GM18505 (cell line): ENCODE measurements at regions not wholly inside any gene's neighbourhood (a gene's known extent, or its start where the extent isn't known, plus 50 kb on each side); places are given as distances from the start of the nearest gene placed in this dataset.

ENCODE experiments used
- ATAC-seq: cut with Tn5 transposase; IDR thresholded peaks from one replicate; pipeline ENCODE4 v1.9.1; 2021; ENCODE audit not compliant: unreplicated experiment
- POLR2A ChIP-seq: IDR thresholded peaks from 4 replicates; pipeline ENCODE4 v1.6.1; 2011; ENCODE audit warnings: borderline replicate concordance; ENCODE audit not compliant: insufficient read depth, insufficient read length; ENCODE audit errors: extremely low read depth

DNA sequence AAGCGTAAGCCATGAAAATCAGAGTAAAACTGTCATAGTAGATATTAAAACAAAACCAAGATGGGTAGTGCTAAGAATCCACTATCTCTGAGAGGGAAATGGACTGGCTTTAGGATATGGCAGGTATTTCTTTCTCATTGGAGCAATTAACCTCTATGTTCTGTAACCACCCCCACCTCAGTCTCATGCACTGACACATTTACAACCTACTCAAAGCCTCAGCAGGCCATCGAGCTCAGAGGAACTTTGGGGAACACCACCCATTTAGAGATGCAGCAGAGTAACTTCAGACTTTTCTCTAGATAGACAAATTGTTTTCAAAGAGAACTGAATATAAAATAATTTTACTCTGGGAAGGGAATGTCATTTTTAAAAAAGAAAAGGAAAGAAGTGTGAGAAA, 615.8 kb upstream of the ZFHX3 start:
- TF ChIP-seq POLR2A = no peak
- no peak for ATAC-seq

DNA sequence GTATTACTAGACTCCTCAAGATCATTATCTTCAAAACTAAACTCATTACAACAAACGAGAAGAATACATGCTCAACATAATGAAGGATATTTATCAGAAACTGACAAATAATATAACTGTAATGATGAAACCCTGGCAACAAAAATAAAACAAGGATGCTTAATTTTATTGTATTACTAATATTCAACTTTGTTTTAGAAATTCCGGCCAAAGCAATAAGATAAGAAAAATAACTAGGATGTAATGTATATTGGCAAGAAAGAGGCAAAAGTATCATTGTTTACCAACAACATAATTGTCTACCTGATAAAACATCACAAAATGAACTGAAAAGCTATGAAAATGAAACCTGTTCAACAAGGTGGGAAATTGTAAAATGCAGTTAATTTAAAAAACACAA, 588.3 kb upstream of the ZFHX3 start:
- no peak for ATAC-seq
- no peak for TF ChIP-seq POLR2A

DNA sequence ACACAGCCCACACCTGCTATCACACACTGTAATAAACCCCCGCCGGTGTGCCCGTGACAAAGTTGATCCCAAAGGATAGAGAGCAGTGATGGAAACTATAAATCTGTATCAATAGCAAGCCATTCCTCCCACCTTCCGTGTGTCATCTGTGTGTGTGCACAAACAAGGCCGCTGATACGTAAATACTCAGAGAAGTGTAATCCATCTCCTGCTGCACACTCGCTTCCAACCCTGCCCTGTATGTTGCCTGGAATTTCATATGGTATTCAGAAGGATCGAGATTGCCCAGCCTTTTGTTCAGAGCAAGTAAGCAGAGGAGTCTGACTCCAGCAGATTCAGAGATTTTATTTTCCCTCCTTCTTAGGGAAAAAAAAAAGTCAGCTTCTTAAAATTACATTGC, 581.1 kb upstream of the ZFHX3 start:
- ATAC-seq = no peak
- no peak for TF ChIP-seq POLR2A

DNA sequence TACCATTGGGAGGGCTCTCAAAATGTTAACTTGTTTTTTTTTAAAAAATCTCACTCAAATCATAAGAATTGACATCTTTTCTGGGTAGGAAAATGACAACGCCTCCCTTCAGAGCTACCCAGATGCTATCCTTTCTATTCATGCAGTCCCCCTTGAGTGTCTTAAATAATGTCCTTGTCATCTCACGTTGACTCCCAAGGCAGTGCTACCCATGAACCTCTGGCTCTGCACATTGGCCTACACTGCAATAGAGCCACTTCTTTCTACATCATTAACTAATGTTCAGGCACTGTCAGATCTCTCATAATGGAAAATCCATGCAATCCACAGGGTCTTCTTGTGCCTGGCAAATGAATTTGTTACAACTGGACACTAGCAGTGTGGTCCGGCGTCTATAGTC, 569.8 kb upstream of the ZFHX3 start:
- ATAC-seq = no peak
- TF ChIP-seq POLR2A = no peak

DNA sequence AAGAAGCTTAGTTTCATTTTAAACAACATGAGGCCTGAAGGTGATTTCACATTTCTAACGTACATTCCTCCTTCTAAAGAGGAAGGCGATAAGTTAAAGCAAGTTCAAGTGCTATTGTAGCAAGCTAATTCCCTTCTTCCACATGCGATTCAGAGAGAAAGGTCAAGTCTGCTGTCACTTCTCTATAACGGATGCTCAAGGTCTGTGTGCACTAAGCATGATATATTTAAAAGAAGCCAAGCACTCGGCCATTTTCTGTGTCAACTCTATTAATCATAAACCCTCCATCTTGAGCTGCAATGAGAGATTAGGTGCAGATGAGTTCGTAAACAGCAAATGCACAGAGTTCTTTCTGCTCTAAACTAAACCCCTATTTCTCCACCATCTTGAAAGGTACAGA, 568.8 kb upstream of the ZFHX3 start:
- no peak for ATAC-seq
- TF ChIP-seq POLR2A = no peak

DNA sequence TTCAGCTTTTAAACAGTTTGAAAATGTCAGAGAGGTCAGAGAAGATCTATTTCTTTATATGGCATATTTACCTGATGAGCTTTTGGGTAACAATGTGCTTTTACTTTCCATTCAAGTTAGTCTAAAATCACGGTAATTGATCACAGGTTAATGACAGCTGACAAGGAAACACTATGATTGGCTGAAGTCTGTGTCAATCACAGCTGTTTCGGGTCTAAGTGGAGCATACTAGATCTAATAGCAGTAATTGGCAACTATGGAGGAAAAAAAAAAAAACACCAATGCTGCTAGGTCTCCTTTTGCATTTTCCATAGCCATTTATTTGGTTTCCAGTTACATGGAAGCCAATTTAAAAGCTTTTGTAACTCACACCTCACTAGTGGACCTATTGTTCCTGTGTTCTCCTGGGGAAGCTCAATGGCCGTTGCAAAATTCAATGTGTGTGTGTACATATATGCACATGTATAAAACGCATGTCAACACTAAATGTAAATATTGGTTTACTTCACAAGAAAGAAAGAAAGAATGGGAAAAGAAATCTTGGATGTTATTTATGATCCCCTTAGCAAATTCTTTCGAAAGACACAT, 568.3 kb upstream of the ZFHX3 start:
- TF ChIP-seq POLR2A = no peak
- ATAC-seq = no peak

DNA sequence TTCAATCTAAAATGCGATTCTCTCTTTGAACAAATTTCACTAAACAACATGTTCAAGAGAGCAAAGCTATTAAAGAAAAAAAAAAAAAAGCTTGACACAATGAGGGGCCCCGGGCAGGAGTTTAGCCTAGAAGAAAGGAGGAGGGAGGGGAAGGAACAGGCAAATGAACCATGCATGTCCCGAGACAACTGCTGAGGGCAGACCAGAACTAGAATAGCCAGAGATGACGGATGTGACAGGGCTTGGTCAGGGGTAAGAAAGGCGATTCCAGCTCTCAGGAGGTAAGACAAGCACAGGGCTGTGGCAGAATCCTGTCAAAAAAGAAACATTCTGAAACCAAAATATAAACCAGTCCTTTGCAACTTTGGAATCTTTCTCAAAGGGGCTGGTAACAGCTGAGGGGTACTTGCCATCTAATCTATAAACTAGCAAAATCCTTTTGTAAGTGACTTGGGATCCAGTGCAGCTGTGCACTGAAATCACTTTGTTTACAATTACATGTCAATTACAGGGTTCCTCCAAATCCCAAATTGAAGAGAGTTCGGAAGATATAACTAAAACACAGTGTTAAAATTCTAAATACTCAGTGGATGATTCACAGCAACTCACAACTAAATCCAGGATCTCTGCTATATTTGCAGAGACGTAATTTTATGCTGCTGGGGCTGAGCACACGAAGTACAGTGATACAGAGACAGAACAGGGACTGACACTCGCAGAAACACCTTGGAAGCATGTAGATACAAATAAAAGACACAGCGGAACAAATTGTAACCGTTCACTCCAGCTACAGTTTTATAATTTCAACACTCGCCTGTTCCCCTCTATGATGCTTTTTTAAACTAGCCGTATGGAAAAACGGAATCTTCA, 567.4 kb upstream of the ZFHX3 start:
- ATAC-seq = no peak
- TF ChIP-seq POLR2A = no peak

DNA sequence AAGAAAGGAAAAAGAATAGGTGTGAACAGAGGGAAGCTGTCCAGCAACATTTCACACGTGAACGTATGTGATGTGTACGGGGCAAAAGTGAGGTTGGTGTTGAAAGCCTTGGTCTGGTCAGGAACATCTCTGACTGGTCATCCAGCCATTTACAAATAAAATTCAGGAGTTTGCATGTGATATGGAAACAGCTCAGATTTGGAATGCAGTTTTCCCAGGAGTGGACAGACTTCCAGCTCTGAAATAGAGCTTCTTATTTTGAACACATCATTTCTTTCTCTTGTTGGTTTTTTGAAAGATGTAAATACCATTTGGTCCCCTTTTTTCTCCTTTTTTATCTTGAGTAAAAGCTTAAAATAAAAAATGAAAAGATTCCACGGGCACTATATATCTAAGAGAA, 566.2 kb upstream of the ZFHX3 start:
- TF ChIP-seq POLR2A = no peak
- no peak for ATAC-seq

DNA sequence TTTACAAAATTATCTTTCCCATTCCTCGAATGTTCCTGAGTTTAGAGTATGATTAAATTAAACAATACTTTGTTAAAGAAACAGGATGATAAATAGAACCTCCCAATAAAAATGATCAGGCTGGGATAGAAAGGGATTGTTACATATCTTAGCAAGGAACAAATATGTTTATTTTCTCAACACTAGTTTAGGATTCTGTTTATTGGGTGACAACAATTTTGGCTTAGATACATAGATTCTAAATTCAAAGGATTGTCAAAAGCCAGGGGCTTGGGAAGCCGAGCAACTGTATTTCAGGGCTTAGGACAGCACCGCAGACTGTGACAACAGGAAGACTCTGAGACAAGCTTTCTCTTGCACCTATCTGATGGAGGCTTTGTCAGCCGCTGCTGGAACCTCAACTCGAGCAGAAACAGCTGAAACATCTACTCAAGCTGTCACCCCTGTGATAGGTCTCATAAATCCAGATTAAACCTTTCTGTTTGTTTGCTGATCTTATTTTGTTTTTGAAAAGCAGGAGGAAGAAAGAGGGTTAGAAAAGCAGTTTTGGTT, 562.8 kb upstream of the ZFHX3 start:
- ATAC-seq = no peak
- no peak for TF ChIP-seq POLR2A

DNA sequence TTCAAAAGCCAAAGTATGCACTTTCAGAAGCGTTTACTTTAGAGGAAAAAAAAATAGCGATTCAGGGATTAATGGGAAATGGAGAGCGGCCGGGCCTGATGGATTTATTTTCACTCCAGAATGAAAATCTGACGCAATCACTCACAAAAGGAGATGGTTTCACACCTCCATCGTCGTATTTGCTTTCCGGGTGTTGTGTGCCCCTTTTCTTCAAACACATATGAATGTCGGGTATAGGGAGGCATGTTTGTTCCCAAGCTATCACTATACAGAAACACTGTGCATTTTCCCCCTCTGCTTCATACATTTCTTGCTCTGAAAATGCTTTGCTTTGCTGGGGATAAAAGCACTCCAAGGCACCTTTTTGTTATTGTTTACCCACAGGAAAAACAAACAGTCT, 562.2 kb upstream of the ZFHX3 start:
- no peak for TF ChIP-seq POLR2A
- no peak for ATAC-seq

DNA sequence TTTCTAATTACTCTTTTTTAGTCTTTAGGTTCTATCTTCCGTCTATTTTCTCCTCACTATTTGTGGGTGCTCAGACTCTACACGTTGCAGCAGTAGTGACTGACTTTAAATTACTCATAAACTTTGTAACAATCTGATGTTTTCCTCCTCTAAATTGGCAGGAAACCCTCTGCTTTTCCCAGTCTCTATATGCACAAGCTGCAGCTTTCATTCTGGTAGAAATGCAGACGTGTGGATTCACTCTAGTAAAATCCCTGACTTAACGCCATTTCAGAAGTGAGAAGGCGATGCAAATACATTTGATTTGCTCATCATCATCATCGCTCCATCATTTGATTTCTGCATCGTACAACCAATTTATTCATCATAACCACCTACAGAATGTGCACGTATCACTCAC, 561.0 kb upstream of the ZFHX3 start:
- no peak for TF ChIP-seq POLR2A
- ATAC-seq = no peak

DNA sequence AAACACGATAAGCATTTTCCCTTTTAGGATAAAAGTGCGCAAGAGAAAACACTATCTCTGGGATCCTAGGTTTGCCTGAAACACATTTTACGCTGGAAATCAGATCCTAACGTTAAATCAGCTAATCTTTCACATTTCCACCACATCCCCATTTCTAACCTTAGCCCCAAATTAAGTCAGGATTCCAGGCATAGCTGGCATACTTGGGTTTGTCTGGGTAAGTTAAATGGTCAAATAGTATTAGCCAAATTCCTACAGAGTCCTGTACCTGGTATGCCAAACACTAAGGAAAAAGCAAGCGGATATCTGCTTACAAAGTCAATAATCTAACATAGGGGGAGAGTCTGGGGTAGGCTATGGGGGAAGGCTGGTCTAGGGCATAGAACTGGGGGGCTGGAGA, 557.4 kb upstream of the ZFHX3 start:
- ATAC-seq = no peak

DNA sequence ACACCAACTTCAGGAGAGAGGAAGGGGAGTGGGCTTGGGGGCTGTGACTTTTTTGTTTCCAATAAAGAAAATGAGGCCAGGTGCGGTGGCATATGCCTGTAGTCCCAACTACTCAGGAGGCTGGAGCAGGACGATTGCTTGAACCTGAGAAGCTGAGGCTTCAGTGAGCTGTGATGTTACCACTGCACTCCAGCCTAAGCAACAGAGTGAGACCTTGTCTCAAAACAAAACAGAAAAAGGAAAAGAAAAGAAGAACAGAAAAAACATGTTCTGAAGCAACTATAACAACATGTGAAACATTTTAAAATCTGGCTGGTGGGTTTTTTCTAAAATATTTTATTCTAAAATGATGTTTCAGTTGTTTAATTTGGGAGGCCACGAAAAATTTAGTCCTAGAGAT, 554.0 kb upstream of the ZFHX3 start:
- TF ChIP-seq POLR2A = no peak
- ATAC-seq = no peak

More for the DNA sequence above, 557.4 kb upstream of the ZFHX3 start:
- TF ChIP-seq POLR2A = no peak

DNA sequence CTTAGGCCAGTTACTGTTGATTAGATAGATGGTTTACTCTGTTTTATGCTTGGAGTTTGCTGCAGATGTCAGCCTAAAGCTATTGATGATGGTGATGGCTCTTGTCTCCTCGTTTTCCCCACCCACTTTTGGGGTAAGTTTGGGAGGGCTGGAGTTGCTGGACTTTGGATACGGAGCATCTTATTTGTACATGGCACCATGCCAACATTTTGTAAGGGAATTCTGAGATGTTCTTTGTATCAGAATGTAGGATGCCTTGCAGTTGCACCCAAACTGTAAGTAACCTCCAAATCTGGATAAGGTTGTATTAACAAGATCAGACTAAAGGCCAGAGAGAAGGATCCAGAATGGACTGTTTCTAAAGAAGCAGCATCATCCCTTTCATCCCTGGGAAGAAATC, 551.9 kb upstream of the ZFHX3 start:
- TF ChIP-seq POLR2A = no peak
- no peak for ATAC-seq

DNA sequence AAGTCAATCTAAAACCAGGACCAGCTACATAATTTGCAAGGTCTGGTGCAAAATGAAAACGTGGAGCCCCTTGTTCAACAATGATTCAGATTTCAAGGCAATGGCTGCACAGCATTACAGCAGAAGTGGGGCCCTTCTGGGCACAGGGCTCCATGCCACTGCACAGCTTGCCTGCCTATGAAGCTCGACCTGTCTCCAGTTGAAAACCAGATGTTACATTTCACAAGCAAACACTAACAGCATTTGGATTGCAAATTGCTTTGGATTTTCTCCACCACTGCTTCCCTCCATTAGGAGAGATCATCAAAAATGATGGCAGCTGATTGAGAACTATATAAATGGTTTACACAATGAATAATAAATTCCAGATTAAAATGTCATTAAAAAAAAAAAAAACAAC, 551.4 kb upstream of the ZFHX3 start:
- TF ChIP-seq POLR2A = no peak
- no peak for ATAC-seq

DNA sequence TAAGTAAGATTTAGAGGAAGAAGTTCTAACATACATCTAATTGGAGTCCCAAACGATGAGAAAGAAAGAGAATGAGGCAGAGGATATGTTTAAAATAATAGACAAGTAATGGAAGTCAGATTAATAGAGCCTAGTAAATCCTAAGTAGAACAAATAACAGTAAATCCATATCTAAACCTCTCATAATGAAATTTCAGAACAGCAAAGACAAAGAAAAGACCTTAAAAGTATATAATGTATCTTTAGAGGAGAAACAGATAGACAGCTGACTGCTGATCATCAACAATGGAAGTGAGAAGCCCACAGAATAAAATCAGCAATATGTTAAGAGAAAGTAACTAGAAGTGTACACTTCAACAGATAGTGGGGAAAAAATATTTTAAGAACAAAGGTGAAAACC, 536.2 kb upstream of the ZFHX3 start:
- TF ChIP-seq POLR2A = no peak
- ATAC-seq = no peak
